SK-N-SH treated with all-trans-retinoic acid at 6 μM for 48 hours (cell line): ENCODE measurements at regions not wholly inside any gene's neighbourhood (a gene's known extent, or its start where the extent isn't known, plus 50 kb on each side); places are given as distances from the start of the nearest gene placed in this dataset.

Source experiments
- ISL1 ChIP-seq: fragments of 250-450 bp; sonication (Bioruptor Pico); IDR thresholded peaks from 2 replicates; pipeline ENCODE4 v2.1.2; 2022; ENCODE audit warnings: mild to moderate bottlenecking, moderate library complexity
- OSR1 ChIP-seq: fragments of 250-450 bp; sonication (Bioruptor Pico); IDR thresholded peaks from 2 replicates; pipeline ENCODE4 v1.8.0; 2022; ENCODE audit warnings: moderate library complexity, mild to moderate bottlenecking, inconsistent platforms
- TOX ChIP-seq: fragments of 250-450 bp; sonication (Bioruptor Pico); IDR thresholded peaks from 2 replicates; pipeline ENCODE4 v1.8.0; 2021; ENCODE audit warnings: mild to moderate bottlenecking, moderate library complexity, borderline replicate concordance
- ZFP30 ChIP-seq: fragments of 450-650 bp; formaldehyde crosslinking; IDR thresholded peaks from 2 replicates; pipeline ENCODE4 v1.5.0; 2022; ENCODE audit warnings: mild to moderate bottlenecking, moderate library complexity
- ZNF70 ChIP-seq: fragments of 450-650 bp; formaldehyde crosslinking; IDR thresholded peaks from 2 replicates; pipeline ENCODE4 v1.5.0; 2020; ENCODE audit warnings: mild to moderate bottlenecking, moderate library complexity
- TF ChIP-seq, protein P1 (sequence below): fragments of 250-450 bp; sonication (Bioruptor Pico); IDR thresholded peaks from 2 replicates; pipeline ENCODE4 v1.8.0; 2020; ENCODE audit warnings: mild to moderate bottlenecking, moderate library complexity, borderline replicate concordance
- TF ChIP-seq, protein P2 (sequence below): fragments of 250-450 bp; sonication (Bioruptor Pico); IDR thresholded peaks from 2 replicates; pipeline ENCODE4 v1.5.0; 2020; ENCODE audit warnings: mild to moderate bottlenecking, moderate library complexity

DNA sequence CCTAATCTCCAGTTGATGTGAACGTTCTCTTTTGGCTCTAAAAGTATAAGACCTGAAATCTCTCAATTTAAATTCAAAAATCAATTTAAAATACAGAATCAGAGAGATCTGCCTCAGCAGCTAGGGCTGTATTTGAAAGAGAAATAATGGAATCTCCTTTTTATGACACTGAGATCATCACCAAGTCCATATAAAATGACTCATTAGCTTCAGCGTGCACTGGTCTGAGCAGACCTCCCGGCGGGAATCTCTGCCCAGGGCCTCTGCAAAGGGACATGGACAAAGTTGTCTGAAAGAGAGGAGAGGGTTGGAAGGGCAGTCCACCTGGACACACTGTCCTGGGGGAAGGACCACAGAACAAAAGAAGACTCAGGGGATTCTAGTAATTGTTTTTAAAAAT lies 855.6 kb downstream of the EFNB2 start:
- TF ChIP-seq, protein P1, sequence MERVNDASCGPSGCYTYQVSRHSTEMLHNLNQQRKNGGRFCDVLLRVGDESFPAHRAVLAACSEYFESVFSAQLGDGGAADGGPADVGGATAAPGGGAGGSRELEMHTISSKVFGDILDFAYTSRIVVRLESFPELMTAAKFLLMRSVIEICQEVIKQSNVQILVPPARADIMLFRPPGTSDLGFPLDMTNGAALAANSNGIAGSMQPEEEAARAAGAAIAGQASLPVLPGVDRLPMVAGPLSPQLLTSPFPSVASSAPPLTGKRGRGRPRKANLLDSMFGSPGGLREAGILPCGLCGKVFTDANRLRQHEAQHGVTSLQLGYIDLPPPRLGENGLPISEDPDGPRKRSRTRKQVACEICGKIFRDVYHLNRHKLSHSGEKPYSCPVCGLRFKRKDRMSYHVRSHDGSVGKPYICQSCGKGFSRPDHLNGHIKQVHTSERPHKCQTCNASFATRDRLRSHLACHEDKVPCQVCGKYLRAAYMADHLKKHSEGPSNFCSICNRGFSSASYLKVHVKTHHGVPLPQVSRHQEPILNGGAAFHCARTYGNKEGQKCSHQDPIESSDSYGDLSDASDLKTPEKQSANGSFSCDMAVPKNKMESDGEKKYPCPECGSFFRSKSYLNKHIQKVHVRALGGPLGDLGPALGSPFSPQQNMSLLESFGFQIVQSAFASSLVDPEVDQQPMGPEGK (CRISPR knock-in tag): no peak
- TF ChIP-seq, protein P2, sequence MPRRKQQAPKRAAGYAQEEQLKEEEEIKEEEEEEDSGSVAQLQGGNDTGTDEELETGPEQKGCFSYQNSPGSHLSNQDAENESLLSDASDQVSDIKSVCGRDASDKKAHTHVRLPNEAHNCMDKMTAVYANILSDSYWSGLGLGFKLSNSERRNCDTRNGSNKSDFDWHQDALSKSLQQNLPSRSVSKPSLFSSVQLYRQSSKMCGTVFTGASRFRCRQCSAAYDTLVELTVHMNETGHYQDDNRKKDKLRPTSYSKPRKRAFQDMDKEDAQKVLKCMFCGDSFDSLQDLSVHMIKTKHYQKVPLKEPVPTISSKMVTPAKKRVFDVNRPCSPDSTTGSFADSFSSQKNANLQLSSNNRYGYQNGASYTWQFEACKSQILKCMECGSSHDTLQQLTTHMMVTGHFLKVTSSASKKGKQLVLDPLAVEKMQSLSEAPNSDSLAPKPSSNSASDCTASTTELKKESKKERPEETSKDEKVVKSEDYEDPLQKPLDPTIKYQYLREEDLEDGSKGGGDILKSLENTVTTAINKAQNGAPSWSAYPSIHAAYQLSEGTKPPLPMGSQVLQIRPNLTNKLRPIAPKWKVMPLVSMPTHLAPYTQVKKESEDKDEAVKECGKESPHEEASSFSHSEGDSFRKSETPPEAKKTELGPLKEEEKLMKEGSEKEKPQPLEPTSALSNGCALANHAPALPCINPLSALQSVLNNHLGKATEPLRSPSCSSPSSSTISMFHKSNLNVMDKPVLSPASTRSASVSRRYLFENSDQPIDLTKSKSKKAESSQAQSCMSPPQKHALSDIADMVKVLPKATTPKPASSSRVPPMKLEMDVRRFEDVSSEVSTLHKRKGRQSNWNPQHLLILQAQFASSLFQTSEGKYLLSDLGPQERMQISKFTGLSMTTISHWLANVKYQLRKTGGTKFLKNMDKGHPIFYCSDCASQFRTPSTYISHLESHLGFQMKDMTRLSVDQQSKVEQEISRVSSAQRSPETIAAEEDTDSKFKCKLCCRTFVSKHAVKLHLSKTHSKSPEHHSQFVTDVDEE (CRISPR knock-in tag): no peak
- TF ChIP-seq ZFP30 (CRISPR knock-in tag) (no peak), ZNF70 (CRISPR knock-in tag) (no peak), ISL1 (CRISPR knock-in tag) (no peak), TOX (CRISPR knock-in tag) (no peak), OSR1 (CRISPR knock-in tag) (no peak)
